Fibroblast of villous mesenchyme (primary cell): ENCODE measurements at regions not wholly inside any gene's neighbourhood (a gene's known extent, or its start where the extent isn't known, plus 50 kb on each side); places are given as distances from the start of the nearest gene placed in this dataset.

Experiments used
- DNase-seq: peaks from one replicate; pipeline ENCODE4 v3.0.0-alpha.2; 2010; ENCODE audit warnings: low read depth
- H3K4me3 ChIP-seq: 2 replicates; pipeline ENCODE4 v1.5.1; 2011; ENCODE audit warnings: low read depth, mild to moderate bottlenecking, low read length
- TF ChIP-seq, protein P1 (sequence below): IDR thresholded peaks from 2 replicates; pipeline ENCODE4 v1.5.1; 2012; ENCODE audit warnings: low read depth, mild to moderate bottlenecking, low read length; ENCODE audit not compliant: insufficient read depth

DNA sequence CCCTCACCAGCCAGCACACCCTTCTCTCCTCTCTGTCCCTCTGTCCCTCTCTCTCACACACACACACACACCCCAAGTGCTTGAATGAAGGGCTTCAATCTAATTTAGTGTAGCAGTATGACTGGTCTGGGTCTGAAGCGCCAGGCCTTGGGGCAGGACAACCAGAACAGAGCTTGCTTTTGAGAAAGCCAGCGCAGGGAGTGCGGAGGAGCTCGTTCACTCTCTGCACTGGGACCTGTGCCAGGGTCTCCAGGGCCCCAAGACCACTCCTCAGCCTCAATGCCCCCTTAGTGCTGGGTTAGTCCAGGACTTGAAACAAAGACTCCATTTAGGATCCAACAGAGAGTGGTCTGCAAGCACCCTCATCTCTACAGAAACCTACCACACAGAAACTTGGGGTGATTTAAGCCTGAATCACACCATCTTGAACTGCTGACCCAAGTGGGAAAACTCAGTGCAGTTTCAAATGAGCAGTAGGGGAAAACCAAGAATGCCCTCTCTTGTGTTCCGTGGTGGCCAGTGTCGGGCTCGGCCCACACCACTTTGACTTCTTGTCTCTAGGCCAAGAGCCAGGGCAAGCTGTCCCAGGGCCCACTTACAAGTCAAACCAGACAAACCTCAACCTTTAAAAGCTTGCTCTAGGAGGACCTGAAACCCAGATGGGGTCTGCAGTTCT lies 66.6 kb upstream of the WIPF1 start:
- TF ChIP-seq, protein P1, sequence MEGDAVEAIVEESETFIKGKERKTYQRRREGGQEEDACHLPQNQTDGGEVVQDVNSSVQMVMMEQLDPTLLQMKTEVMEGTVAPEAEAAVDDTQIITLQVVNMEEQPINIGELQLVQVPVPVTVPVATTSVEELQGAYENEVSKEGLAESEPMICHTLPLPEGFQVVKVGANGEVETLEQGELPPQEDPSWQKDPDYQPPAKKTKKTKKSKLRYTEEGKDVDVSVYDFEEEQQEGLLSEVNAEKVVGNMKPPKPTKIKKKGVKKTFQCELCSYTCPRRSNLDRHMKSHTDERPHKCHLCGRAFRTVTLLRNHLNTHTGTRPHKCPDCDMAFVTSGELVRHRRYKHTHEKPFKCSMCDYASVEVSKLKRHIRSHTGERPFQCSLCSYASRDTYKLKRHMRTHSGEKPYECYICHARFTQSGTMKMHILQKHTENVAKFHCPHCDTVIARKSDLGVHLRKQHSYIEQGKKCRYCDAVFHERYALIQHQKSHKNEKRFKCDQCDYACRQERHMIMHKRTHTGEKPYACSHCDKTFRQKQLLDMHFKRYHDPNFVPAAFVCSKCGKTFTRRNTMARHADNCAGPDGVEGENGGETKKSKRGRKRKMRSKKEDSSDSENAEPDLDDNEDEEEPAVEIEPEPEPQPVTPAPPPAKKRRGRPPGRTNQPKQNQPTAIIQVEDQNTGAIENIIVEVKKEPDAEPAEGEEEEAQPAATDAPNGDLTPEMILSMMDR: no peak
- no peak overlapping the region for H3K4me3 ChIP-seq
- DNase-seq: no peak

DNA sequence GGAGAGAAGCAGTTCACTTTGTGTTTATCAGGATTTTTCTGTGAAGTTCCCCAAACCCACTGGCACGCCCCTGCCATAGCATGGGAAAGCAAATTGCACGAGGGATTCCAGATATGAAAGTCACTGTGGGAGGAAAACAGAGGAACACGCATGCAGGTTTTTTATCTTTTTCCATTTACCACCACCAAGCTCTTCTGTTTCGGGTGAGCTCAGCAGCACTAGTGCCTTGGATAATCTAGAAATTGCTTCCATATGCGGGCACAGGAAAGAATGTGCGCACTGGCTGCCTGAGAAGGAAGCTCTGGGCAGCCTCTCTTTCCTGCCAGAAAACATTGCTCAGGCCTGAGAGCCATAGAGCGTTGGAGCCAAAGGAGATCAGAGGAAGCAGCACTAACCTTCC lies 65.9 kb upstream of the WIPF1 start:
- TF ChIP-seq, protein P1: no peak
- peak; percentile 53 for DNase-seq

DNA sequence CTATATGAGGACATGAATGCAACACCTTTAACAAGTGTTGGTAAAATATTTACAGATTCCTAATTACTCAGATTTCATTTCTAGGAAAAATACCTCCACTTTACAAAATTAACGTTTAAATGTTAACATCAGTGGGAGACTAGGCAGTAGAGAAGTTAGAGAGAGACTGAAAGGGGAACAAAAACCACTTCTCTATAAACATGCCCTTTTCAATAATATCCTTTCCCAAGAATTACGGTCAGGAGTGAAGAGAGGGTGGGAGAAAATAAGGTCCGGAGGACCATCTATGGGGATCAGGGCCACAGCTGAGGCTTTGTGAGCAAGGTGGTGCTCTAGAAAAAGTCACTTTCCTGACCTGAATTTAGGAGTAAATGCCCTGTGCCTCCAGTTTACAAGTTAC lies 65.3 kb upstream of the WIPF1 start:
- H3K4me3 ChIP-seq: no peak overlapping the region
- TF ChIP-seq, protein P1: no peak
- DNase-seq: no peak

More for the DNA sequence above, 65.9 kb upstream of the WIPF1 start:
- H3K4me3 ChIP-seq: no peak overlapping the region

DNA sequence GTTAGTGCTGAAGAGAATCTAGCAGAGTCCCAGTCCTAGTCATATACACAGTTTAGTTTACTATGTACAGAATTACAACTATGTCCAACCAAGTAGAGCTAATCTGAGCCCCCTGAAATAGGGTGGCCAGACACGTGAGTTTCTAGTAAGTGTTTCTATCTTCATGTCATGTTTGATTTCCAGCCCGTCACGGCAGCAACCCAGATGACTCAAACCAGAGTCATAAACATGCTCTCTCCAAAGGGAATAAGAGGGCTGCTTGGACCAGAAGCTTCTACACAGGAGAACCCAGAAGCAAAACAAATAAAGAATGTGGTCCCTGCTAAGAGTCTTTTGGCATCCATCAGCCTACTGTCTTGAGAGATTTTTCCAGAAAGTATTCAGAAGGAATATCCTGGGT lies 64.9 kb upstream of the WIPF1 start:
- TF ChIP-seq, protein P1: no peak
- DNase-seq: peak; percentile 57

DNA sequence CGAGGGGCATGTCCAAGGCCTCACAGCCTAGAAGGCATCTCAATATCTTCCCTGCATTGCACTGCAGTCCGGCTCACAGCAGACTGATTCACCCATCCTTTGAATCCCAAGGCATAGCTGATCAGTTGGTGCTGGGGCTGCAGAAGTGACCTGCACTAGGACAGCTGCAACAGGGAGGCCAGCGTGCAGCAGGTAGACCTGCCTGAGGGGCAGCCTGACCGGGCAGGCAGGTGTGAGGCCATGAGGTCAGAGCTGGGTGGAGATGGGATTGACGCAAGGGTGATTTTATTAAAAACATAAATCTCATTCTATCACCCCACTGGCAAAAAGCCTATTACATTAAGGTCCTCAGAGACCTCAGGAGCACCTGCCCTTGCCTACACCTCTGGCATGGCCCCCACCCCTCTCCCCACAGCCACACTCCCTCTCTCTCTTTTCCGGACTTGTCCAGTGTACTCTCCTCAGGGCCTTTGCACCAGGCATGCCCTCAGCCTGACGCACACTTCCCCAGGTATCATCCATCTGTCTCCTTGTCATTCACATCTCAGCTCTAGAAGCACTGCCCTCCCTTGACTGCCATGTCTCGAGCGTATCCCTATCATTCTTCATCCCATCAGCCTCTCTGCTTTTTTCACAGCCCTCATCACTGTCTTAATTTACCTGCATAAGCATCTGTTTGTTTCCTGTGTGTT lies 63.5 kb upstream of the WIPF1 start:
- H3K4me3 ChIP-seq: no peak overlapping the region
- DNase-seq: no peak
- TF ChIP-seq, protein P1: no peak

More for the DNA sequence above, 64.9 kb upstream of the WIPF1 start:
- H3K4me3 ChIP-seq: no peak overlapping the region

DNA sequence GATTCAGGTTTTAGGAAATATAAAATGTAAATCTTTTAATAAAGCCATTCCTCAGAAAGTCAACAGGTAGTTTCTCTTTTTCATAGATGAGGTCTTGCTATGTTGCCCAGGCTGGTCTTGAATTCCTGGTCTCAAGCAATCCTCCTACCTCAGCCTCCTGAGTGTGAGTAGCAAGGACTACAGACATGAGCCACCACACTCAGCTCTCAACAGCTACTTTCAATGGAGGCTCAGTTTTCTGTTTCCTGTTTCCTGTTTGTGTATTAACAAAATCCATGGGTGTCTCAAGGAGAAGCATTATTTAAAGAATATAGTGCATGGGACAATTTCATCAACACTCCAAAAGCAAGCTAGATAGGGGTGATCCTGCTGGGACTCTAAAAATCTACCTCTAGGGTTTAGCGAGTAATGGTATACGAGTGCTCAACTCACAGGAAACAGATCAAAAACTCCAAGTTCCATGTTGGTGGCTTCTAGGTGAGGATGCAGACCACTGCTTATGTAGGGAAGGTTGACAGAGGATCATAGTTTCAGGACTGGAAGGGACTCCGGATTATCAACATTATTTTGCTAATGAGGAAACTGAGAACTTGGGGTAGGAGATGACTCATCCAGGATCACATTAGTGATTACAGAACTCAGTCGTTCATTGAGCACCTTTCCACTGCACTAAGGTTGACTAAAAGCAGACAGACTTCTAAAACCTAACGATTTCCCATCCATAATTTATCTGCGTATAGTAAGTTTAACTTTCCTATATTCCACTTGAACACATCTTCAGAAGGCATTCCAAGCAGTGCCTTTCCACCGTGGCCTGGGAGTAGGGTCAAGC lies 61.7 kb upstream of the WIPF1 start:
- DNase-seq: no peak
- TF ChIP-seq, protein P1: no peak
- H3K4me3 ChIP-seq: no peak overlapping the region
